AG09309 (cell line): ENCODE measurements at regions not wholly inside any gene's neighbourhood (a gene's known extent, or its start where the extent isn't known, plus 50 kb on each side); places are given as distances from the start of the nearest gene placed in this dataset.

ENCODE experiments used
- DNase-seq: peaks from one replicate; pipeline ENCODE4 v3.0.0-alpha.2; 2010; ENCODE audit warnings: low read depth
- H3K4me3 ChIP-seq: 2 replicates; pipeline ENCODE4 v1.5.1; 2011; ENCODE audit warnings: mild to moderate bottlenecking, low read depth, low read length, moderate library complexity; ENCODE audit not compliant: control insufficient read depth
- TF ChIP-seq, protein P1 (sequence below): IDR thresholded peaks from 2 replicates; pipeline ENCODE4 v1.5.1; 2011; ENCODE audit warnings: mild to moderate bottlenecking, low read depth, low read length, inconsistent platforms; ENCODE audit not compliant: insufficient read depth, control insufficient read depth; ENCODE audit errors: missing control alignments

DNA sequence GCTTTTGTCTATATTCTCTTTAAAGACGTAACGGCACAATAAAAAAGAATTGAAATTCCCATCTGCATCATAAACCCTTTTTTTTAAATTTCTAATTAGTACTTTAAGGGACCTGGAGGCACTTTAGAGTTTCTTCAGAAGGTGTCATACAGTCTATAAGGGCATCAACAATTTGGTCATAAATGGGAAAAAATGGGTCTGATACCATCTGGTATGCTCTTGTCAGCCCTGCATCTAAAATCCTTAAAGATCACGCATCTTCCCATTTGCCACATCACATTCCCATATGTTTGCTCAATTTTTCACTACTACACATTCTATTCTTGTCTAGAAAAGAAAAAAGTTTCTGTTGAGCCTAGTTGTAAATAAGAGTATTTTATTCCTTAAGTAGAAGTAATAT is 53.8 kb downstream of the COX7C start:
- H3K4me3 ChIP-seq: no peak overlapping the region
- DNase-seq: no peak
- TF ChIP-seq, protein P1, sequence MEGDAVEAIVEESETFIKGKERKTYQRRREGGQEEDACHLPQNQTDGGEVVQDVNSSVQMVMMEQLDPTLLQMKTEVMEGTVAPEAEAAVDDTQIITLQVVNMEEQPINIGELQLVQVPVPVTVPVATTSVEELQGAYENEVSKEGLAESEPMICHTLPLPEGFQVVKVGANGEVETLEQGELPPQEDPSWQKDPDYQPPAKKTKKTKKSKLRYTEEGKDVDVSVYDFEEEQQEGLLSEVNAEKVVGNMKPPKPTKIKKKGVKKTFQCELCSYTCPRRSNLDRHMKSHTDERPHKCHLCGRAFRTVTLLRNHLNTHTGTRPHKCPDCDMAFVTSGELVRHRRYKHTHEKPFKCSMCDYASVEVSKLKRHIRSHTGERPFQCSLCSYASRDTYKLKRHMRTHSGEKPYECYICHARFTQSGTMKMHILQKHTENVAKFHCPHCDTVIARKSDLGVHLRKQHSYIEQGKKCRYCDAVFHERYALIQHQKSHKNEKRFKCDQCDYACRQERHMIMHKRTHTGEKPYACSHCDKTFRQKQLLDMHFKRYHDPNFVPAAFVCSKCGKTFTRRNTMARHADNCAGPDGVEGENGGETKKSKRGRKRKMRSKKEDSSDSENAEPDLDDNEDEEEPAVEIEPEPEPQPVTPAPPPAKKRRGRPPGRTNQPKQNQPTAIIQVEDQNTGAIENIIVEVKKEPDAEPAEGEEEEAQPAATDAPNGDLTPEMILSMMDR: no peak

GRCh38 chr5:86674069-86674468 is 56.3 kb downstream of the COX7C start:
- TF ChIP-seq, protein P1: no peak
- H3K4me3 ChIP-seq: no peak overlapping the region
- DNase-seq: no peak

DNA sequence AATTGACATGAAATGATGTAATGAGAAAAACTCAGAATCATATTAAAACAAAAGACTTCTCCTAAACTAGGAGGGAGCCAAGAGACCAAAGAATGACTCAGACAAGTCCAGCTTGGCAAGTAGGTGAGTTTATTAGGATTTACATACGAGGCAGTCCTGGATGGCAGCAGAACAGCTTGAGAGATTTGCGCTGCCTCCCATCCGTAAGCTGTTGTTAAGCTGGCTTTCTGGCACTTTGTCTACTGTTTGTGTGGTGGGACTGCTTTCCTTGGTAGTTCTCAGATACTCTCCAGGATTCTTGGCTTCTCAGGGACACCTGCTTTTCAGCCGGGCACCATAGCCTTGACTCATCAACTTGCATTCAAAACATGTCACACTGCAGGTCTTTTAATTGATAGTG is 57.6 kb downstream of the COX7C start:
- TF ChIP-seq, protein P1: no peak
- H3K4me3 ChIP-seq: no peak overlapping the region
- no peak for DNase-seq

DNA sequence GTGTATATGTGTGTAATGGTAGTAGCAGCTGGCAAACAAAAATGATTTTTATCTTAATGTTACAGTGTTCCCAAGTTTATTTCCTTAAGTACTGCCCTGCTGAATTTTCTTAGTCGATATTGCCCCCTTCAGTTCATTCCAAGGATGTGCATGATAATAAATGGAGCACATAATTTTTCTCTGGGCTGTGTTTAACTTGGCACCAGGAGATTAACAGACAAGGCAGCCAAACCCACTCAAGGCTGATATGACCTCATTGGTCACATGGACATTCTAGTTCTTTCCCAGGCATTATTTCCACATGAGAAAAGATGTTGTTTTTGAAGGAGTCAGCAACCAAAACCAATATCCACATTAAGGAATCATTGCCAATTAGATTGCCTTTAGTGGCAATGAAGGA is 61.8 kb downstream of the COX7C start:
- TF ChIP-seq, protein P1: peak; percentile 44
- peak; percentile 17 for DNase-seq
- H3K4me3 ChIP-seq: no peak overlapping the region

DNA sequence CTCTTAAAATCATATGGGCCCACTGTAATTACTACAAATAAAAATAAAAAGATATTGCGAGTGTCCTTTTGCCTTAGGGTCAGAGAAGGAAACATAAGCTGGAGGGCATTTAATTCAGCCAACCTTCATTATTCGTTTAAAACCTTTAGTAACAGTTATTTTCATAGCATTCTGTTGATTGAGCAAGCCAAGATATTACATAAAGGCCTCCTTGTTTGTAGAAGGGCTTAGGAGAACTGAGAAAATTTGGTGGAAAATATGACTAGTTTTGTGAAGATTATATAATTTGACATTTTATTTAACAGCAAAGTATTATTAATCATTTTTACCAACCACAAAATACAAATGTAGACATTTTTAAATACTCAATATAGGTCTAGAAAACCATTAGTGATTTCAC is 62.2 kb downstream of the COX7C start:
- H3K4me3 ChIP-seq: no peak overlapping the region
- no peak for DNase-seq
- TF ChIP-seq, protein P1: no peak

GRCh38 chr5:86684222-86684621 is 66.5 kb downstream of the COX7C start:
- no peak overlapping the region for H3K4me3 ChIP-seq
- TF ChIP-seq, protein P1: no peak
- no peak for DNase-seq

GRCh38 chr5:86686046-86686445 is 68.3 kb downstream of the COX7C start:
- DNase-seq: no peak
- TF ChIP-seq, protein P1: no peak
- H3K4me3 ChIP-seq: no peak overlapping the region
